ENCODE measurements at regions not wholly inside any gene's neighbourhood (a gene's known extent, or its start where the extent isn't known, plus 50 kb on each side); places are given as distances from the start of the nearest gene placed in this dataset.

DNA sequence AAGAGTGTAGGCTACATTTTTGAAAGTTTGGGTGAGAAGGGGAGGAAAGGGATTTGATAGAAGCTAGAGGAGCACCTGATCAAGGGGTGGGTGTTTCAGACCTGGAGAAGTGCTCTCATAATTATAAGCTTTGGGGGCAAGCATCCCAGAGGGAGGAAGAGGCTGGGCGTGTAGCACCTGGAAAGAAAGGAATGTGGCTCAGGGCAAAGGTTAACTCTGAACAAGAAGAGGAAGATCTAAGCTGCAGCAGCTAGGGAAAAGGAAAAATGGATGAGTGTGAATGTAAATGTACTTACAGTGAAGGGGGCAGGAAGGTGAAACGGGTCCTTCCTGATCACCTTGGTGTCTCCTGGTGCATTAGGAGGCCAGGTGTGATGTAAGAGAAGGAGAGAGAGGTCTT, 49.8 kb upstream of the ANKRD55 start:
- no peak for DNase-seq

Measured in NCI-H526 (cell line).